GM21619 (cell line): ENCODE measurements at regions not wholly inside any gene's neighbourhood (a gene's known extent, or its start where the extent isn't known, plus 50 kb on each side); places are given as distances from the start of the nearest gene placed in this dataset.

Experiments used
- ATAC-seq: cut with Tn5 transposase; IDR thresholded peaks from one replicate; pipeline ENCODE4 v1.9.1; 2021; ENCODE audit not compliant: unreplicated experiment

DNA sequence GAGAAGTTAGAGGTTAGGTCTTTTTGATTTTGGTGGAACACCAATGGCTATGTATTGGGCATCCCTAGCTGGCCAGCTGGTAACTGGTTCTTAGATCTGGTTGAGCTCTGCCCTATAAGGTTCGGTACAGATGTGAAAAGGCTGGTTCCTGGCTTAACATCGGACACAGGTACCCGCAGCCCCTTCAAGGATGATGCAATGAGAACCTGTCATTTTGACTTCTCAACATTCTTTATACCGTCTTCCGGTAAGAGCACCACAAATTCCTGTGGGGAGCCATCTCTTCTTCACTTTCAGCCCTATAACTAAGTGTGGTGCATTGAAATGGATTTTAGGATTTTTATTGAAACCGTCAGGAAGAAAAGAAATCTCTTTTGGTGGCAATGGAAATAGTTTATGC lies 222.8 kb downstream of the ADAMTS9 start:
- ATAC-seq = no peak

DNA sequence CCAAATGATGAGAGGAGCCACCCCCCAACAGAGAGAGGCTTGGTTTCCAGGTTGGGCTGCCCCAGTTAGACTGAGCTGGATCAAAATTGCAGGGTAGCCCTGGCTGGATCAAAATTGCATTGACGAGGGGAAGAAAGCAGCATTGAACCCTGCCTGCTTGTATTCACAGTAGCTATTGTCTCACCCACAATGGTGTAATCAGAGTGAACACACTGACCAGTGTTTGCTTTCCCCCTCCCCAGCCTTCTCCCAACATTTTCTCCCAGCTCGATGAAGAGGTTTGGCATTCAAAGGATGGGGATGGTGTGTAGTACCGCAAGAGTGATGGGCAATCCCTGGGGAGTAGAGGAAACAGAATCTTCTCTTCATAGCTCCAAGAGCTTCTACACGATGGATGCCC lies 223.8 kb downstream of the ADAMTS9 start:
- ATAC-seq = no peak

DNA sequence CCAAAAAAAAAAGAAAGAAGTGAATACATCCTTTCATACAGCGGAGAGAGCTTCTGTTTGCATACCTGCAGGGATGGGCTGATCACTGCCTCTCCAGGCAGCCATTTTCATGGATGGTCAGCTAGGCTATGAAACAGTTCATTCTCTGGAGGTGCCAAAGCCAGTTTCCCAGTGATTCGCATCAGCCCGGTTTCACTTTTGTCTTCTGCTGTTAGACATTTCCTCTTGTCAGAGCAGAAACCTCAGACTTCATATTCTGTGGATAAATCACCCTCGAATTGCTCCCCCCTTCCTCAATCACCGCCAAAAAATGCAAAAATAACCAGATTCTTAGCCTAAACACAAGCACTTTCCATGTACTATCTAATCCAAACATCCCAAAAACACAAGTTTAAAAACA lies 225.6 kb downstream of the ADAMTS9 start:
- no peak for ATAC-seq

DNA sequence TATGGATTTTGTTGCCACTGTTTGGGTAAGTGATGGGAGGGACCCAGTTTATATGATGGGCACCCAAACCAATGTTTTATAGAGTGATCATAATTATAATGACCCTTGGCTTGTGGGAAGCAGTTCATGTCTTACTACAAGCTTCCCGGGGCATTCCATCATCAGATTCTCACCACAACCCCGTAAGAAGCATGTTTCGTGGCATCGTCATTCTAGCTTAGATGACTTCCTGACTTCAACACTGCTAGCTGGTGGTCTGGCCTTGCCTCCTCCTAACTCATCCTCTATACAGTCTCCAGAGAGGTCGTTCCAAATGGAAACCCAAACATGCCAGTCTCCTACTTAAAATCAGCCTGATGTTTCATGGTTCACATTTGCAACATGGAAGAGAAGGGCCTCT lies 226.9 kb downstream of the ADAMTS9 start:
- ATAC-seq = no peak

DNA sequence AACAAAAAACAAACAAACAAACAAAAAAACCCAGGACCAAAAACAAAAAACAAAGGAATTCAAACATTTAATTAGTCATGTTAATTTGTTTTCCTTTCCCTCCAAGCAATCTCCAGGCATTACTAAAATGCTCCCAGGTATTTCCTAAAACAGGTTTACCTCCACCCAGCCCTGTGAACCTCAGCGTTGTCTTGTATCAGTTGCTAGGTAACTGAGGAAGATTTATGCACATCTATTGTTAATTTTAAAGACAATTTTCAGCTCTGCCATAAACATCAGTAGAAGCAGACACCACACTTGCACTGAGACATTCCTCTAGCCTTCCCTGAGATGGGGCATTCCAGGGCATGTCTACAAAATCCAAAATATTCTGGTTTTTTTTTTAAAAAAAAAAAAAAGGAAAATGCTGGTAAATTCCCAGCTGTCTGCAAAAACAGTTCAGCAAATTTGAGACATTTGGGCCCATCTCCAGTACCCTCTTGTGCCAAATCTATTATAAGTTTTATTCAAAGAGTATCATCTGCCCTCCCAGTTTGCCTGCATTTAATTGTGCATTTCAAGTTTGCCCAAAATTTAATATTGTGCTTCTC lies 227.6 kb downstream of the ADAMTS9 start:
- ATAC-seq = no peak

DNA sequence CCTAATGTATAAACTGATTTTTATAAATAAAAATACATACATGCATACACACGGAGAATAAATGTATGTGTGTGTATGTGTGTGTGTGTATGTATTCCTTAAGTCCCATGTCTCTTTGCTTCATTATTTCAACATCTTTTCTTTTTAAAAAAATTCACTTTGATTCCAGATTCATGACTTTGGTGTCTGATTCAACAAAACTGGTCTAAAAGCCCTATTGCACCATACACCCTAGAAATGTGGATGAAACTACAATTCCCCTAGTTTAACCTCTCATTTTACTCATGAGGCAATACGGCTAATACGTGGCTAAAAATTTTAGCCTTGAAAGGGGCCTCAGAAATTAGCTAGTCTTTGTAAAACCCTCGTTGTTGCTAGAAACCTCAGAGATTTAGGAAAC lies 228.1 kb downstream of the ADAMTS9 start:
- no peak for ATAC-seq

DNA sequence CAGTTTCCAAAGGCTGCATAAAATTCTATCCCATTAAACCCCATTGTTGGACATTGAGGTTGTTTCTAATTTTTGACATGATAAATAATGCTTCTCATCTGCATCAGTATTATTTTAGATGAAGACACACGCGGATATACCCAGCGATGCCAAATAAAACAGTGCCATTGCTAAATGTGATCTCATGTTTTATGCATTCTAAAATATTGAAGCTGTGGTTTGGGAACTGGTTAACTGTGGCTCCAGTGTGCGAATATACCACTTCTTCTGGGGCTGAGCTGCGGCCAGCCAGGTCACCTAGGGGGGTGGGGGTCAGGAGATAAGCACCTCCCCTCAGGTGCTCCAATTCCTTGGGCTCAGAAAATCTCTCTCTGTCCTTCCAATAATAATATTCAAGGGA lies 230.0 kb downstream of the ADAMTS9 start:
- ATAC-seq = no peak

DNA sequence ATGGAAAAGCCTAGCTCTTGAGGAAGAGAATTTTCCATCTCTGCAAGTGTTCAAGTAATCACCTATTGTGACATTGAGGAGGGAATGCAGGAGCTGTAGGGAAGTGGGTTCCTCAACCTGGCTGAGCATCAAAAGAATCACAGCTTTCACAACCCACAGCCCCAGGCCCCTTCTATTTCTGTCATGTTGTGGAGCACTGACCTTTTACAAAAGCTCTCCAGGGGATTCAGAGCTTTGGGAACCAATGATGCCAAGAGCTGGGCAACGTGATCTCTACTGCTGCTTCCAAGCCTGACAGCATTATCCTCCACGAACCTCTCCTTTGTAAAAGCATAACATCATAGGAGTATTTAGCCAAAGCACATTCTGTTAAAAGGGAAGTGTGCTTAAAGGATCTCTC lies 231.1 kb downstream of the ADAMTS9 start:
- ATAC-seq = no peak

DNA sequence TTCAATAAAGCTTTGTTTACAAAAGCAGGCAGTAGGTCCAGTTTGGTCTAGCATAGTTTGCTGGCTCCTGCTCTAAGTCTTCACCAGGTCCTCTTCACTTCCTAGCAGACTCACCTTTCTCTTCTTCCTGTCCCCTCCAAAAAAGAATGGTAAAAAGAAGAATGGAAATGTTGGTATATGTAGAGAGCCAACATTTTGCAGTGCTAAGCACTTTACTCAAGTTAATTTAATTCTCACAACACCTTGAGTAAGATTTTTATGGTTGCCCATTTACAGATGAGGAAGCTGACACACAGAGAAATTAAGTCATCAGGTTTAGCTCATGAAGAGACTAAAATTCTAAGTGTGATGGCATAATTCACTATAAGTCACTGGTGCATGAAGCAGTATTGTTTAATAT lies 230.1 kb upstream of the PRICKLE2 start:
- ATAC-seq = no peak

DNA sequence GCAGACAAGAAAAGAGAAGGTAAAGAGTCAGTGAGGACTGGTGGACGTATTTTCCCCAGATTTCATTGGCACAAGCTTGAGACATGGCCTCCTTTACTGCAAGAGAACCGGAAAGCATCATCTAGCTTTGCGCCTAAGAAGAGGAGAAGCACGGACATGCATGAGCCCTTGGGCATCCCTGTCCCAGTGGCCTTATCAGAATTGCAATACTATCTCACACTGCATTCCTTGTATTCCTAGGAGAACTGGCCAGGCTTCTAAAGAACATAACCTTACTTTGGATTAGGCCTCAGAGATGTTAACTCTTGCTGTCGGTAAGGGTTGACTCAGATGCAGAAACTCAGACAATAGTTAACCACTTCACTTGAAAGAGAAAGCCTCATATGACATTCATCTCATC lies 229.5 kb upstream of the PRICKLE2 start:
- no peak for ATAC-seq

DNA sequence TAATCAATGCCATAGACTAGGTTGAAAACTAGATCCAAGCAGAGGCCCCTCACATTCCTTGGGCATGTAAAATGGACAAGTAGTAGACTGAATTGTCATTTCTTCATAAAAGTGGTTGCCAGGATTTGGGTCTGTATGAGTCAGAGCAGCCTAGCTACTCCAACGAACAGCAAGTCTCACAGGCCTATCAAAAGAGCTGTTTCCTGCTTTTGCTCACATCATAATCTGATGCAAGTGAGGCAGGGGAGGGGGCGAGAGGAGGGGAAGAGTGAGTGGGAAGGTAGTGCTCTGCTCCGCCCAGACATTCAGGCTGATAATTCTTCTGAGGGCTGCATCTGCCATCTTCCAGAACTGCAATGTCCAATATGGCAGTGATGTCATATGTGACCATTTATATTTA lies 228.9 kb upstream of the PRICKLE2 start:
- no peak for ATAC-seq

DNA sequence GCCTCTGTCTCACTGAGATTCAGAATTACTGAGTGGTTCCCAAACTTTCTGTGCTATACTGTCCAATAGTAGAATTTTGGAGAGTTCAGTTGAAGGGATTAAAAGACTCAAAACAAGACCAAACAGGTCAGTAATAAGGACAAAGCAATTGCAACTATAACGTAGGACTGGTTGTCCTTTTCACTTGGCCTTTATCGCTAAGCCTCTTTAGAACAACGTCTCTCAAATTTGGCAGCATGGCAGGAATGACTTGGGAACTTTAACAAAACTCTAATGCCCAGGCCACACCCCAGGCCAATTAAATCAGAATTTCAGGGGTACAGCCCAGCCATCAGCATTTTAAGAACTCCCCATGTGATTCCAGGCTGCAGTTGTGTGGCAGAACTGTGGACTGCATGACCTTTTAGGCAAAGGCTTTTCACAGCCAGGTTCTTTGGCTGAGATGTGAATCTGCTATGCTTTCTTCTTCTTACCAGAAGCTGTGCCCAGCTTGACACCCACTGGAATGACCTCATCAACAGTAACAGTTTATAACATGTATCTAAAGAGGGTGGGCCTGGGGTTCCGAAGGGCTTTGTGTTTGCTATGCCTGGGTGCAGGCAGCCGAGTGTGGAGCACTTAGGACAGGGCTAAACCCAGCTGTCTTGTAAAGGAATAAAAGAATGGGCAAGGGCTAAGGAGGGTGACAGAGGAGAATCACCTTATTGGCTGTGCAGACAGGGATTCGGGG lies 226.2 kb upstream of the PRICKLE2 start:
- no peak for ATAC-seq

DNA sequence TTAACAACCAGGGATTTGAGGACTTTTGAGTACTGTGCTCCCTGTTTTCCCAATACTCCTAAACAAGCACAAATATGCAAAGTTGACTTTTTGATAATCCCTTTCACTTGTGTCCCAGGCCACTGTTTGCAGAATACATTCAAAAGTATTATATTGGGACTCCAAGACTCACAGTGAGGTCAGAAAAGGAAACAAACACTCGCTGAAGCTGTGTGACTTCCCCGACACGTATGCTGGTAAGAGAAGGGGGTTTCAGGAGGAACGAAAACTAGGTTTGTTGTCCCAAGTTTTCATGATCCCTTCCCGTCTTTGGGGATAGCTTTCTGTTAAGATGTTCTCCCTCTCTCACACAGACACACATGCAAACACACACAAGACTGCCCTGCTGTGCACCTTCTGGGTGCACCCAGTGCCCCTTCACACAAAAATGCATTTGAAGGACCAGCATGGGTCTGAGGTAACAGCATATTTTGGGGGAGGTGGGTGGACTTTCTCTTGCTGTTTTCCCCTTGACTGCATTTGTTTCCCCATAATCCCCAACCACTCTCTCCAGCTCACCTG lies 225.2 kb upstream of the PRICKLE2 start:
- ATAC-seq = no peak

DNA sequence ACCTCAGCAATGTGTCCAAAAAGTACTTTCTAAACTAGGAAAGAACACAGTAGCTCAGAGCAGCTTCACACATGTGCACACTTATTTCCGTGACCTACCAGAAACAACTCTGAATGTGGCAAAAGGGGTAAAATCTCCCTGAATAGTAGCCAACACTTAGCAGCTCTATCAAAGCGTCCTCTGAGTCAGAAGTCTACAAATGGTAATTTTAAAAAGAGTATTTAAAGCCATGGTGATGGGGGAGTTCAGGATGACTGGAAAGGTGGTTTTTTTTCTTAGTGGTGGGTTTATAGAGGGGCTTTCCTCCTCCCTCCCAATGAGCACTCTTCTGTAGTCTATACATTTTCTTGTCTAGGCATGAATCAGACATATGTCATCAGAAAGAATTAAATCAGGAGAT lies 223.8 kb upstream of the PRICKLE2 start:
- peak; percentile 41 for ATAC-seq

DNA sequence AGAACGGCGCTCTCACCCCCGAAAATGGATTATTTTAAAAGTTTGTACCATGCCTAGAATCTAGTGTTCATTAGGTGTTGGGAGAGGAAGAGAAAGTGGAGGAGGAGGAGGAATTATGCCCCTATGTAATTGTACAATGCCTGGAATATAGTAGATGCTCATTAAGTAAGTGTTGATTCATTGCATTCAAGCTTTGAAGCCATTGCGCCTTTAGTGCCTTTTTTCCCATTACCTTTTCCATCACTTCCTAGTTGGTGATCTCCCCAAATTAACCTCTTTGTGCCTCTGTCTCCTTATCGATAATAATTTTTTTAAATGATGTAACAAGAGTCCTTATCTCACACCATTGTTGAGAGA lies 220.7 kb upstream of the PRICKLE2 start:
- ATAC-seq = no peak

DNA sequence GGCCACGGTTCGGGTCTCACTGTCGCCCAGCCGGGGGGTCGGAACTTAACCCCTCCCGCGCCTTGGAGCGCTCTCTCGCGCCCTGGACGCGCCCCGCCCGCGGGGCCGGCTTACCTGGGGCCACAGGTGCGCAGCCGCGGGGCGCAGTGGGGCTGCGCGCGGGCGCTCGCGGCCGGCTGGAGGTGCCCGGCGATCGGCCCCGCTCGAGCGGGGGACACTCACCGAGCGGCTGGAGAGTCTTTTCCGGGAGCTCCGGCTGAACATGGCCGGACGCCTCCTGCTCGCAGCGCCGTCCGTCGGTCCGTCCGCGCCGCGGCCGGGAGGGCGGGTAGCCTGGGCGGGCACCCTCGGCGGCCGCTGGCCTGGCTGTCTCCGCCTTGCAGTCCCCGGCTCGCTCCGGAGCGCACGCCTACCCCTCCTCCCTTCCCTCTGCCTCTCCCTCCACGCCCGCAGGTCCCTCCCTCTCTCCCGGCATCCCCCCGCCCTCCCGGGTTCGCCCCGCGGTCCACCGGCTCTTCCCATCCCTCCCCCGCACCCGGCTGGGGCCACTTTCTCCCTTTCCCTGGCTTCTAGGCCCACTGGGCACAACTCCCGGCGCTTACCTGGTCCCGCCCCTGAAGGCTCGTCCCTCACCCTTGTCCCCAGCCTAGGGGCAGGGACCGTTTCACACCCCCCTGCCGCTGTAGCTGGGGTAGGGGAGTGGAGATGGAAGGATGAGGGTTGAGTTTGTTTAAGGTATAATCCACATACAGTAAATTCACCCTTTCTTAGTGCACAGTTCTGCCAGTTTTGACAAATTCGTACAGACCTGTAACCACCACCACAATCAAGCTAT lies 220.1 kb upstream of the PRICKLE2 start:
- ATAC-seq = no peak

DNA sequence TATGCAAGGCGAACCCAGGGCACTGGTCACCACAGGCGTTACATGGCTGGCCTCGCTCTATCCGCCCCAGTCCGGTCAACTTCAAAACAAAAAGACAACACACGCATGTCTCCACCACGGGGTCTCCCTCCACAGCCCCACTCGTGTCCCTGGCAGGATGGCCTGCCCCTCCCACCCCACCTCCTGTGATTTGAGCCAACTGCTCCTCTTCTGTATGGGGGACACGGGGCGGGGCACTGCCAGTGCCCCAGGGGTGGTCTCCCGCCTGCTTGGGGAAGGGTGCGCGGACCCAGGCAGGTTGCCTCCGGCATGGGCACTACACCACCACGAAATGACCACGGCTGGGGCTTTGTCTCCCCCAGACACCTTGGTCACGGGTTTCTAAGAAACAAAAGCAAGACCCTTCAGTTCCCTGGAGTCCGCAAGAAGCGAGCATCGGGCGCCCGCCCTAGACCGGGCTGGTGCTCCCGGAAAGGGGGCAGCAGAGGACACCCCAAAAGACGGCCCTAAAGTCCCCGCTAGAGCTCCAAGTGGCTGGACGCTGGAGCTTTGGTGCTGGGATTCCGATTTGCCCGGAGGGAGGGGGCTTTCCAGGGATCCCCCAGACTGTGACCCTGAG lies 219.3 kb upstream of the PRICKLE2 start:
- ATAC-seq = no peak

DNA sequence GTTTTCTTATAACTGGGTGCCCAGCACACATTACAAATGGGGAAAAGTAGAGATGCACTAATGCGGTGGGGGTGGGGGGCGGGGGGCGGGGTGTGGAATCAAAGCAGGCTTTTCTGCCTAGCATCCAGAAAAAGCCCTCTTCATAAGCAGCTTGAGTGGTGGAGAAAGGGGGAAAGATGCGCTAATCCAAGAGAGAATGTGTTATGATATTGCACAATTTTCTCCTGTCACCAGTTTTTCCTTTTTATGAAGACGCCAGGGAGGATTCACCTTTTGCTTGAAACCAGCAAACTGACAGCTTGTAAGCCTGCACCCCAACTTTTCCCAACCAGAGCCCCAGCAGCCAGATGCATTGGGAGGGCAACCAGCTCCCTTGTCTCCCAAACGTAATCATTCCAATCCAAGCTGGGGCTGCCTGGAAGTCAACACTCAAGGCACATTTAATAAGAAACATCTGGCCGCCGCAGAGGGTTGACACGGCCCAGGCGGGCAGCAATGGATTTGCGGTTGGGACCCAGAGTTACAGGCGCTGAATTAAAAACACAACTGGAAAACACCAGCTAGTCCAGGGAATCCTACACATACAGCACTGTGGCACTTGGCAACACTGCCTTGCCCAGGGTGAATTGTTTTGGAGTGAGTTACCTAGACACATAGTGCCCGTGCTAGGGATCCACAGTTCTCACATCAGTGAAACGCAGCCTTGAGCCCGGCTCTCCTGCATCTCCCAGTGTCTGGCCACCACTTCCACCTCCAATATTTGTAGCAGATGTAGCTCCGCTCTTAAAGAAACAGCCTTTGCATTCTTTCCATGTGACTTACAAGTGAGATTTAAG lies 218.5 kb upstream of the PRICKLE2 start:
- no peak for ATAC-seq

DNA sequence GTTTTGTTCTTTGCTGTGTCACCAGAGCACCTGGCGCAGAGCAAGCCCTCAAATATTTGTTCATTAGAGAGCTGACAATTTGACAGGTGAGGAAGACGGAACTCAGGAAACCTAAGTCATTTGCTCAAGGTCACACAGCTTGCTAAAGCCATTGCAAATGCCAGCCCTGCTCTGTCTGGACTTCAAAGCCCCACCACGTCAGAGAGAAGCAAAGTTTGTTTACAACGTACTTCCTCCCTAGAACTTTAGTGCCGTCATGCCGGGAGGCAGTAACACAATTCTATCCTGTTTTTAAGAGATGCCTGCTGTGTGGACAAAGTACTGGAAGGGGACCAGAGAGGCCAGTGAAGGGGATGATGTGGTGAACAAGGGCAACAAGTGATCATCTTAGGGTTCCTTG lies 216.6 kb upstream of the PRICKLE2 start:
- no peak for ATAC-seq

DNA sequence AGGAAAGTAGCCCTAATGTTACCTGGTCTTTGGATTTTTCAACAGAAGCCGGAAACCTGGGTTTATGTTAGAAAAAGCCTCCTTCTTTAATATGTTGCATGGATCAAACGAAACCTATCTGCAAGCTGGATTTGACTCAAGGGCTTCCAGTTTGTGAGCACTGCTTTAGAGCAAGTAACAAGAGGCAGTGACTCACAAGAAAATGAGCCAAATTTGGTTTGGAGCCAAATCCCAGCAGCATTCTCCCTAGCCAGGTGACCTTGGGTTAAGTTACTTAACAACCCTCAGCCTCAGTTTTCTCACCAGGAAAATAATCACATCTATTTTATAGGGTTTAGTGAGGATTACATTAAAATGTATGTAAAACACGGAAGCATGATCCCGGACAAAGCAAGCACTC lies 215.2 kb upstream of the PRICKLE2 start:
- no peak for ATAC-seq

DNA sequence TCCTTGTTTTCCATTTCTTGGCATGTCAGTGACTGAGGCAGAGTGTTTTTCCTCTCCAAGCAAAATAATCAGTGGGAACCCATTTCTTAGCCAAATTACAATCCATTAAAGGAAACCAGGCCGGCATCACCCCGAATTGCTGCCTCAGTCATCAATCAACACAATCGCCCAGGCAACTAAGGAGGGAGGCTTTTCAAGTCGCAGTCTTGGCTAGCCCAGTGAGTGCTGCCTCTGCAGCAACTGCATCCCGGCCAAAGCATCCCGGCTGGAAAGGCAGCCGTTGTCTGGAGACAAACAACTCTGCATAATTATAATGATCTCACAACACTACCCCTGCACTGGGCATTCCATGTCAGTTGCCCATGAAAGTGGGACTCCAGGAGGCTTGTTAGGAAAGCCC lies 213.5 kb upstream of the PRICKLE2 start:
- ATAC-seq = no peak
